Thymus (tissue), 11 donors: ENCODE measurements at regions not wholly inside any gene's neighbourhood (a gene's known extent, or its start where the extent isn't known, plus 50 kb on each side); places are given as distances from the start of the nearest gene placed in this dataset.

ENCODE experiments used
- DNase-seq, 9 donors: peaks; one replicate each; pipeline ENCODE4 v3.0.0-alpha.2; 2013; ENCODE audit warnings: low spot score in 9 of 9, low read depth in 6 of 9, missing footprints in 1 of 9
- H3K27ac ChIP-seq, 2 donors: one replicate each; pipeline ENCODE4 v1.5.1; 2013; ENCODE audit warnings: control low read depth in 1 of 2, low read depth in 1 of 2, low read length in 1 of 2, mild to moderate bottlenecking in 1 of 2, moderate library complexity in 1 of 2
- H3K27me3 ChIP-seq, 2 donors: one replicate each; pipeline ENCODE4 v1.5.1; 2013; ENCODE audit warnings: low read length in 1 of 2; ENCODE audit not compliant: control insufficient read depth in 2 of 2, insufficient read depth in 1 of 2
- H3K36me3 ChIP-seq, 2 donors: one replicate each; pipeline ENCODE4 v1.5.1; 2013; ENCODE audit warnings: low read length in 1 of 2, mild to moderate bottlenecking in 1 of 2, moderate library complexity in 1 of 2; ENCODE audit not compliant: control insufficient read depth in 2 of 2, insufficient read depth in 2 of 2
- H3K4me1 ChIP-seq, 2 donors: one replicate each; pipeline ENCODE4 v1.5.1; 2013; ENCODE audit warnings: low read length in 2 of 2; ENCODE audit not compliant: control insufficient read depth in 2 of 2, insufficient read depth in 2 of 2
- H3K4me3 ChIP-seq, 2 donors: one replicate each; pipeline ENCODE4 v1.5.1; 2013; ENCODE audit warnings: low read length in 2 of 2, control low read depth in 1 of 2, mild to moderate bottlenecking in 1 of 2
- H3K9me3 ChIP-seq, 2 donors: one replicate each; pipeline ENCODE4 v1.5.1; 2013; ENCODE audit warnings: low read length in 1 of 2, mild to moderate bottlenecking in 1 of 2; ENCODE audit not compliant: control insufficient read depth in 2 of 2, insufficient read depth in 1 of 2
- WGBS: extraction: QIAGEN DNeasy Blood & Tissue Kit; methylation state at CpG from one replicate; pipeline ENCODE4 v1.1.7; 2013; 5-methylcytosine and 5-hydroxymethylcytosine counted together
- donor health status: healthy.

- Histone ChIP-seq H3K9me3 (no peaks in the 10 kb centered on the region), H3K4me3 (no peak overlapping the region), H3K36me3 (no peaks in the 10 kb centered on the region), H3K27me3 (no peaks in the 10 kb centered on the region), H3K27ac (no peak overlapping the region), H3K4me1 (peaks cover 0 to 19% of the 10 kb centered on the region in 2 donors)
- DNase-seq = no peak
- 95% methylated on average over 16 of the region's 16 CpGs for WGBS
Observed at GRCh38 chr10:124339119-124340032, 79.3 kb downstream of the OAT start.

DNA sequence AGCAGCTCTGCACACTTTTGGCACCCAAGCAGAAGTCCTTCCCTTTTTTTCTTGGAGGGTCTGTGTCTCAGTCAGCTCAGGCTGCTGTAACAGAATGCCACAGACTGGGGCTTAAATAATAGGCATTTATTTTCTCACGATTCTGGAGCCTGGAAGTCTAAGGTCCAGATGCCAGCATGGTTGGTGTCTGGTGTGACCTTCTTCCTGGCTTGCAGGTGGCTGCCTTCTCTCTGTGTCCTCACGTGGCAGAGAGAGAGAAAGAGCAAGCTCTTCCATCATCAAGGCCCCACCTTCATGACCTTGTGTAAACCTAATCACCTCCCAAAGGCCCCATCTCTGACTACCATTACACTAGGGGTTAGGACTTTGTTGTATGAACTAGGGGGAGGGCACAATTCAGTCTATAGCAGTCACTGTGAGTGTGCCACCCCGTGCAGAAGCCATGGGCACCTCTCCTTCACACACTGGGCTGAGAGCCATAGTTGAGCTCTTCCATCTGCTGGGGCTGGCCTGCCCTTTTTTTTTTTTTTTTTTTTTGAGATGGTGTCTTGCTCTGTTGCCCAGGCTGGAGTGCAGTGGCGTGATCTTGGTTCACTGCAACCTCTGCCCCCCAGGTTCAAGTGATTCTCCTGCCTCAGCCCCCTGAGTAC is 80.3 kb downstream of the OAT start:
- H3K4me1 ChIP-seq = peaks cover 0 to 19% of the 10 kb centered on the region in 2 donors
- no peaks in the 10 kb centered on the region for H3K9me3 ChIP-seq
- no peak overlapping the region for H3K27ac ChIP-seq
- DNase-seq = no peak
- H3K36me3 ChIP-seq = no peaks in the 10 kb centered on the region
- H3K27me3 ChIP-seq = no peaks in the 10 kb centered on the region
- H3K4me3 ChIP-seq = no peak overlapping the region
- WGBS = 82% methylated on average over 4 of the region's 4 CpGs

- H3K36me3 ChIP-seq = no peaks in the 10 kb centered on the region
- WGBS = 49% methylated on average over 2 of the region's 2 CpGs
- peaks cover 0 to 14% of the 10 kb centered on the region in 2 donors for H3K4me1 ChIP-seq
- no peak overlapping the region for H3K4me3 ChIP-seq
- no peaks in the 10 kb centered on the region for H3K9me3 ChIP-seq
- no peak overlapping the region for H3K27ac ChIP-seq
- H3K27me3 ChIP-seq = no peaks in the 10 kb centered on the region
- DNase-seq = no peak
Observed at GRCh38 chr10:124336186-124336585, 82.5 kb downstream of the OAT start.

GRCh38 chr10:124333931-124334330 is 84.8 kb downstream of the OAT start:
- Histone ChIP-seq H3K9me3 (no peaks in the 10 kb centered on the region), H3K27ac (no peak overlapping the region), H3K4me1 (no peaks in the 10 kb centered on the region), H3K27me3 (no peaks in the 10 kb centered on the region), H3K4me3 (no peak overlapping the region), H3K36me3 (no peaks in the 10 kb centered on the region)
- WGBS = 97% methylated on average over 1 of the region's 1 CpG
- DNase-seq = no peak

- H3K9me3 ChIP-seq = no peaks in the 10 kb centered on the region
- H3K27me3 ChIP-seq = no peaks in the 10 kb centered on the region
- no peak for DNase-seq
- no peaks in the 10 kb centered on the region for H3K36me3 ChIP-seq
- H3K27ac ChIP-seq = no peak overlapping the region
- no peak overlapping the region for H3K4me3 ChIP-seq
- no peaks in the 10 kb centered on the region for H3K4me1 ChIP-seq
- WGBS = 91% methylated on average over 1 of the region's 1 CpG
Observed at GRCh38 chr10:124332426-124332825, 86.3 kb downstream of the OAT start.

DNA sequence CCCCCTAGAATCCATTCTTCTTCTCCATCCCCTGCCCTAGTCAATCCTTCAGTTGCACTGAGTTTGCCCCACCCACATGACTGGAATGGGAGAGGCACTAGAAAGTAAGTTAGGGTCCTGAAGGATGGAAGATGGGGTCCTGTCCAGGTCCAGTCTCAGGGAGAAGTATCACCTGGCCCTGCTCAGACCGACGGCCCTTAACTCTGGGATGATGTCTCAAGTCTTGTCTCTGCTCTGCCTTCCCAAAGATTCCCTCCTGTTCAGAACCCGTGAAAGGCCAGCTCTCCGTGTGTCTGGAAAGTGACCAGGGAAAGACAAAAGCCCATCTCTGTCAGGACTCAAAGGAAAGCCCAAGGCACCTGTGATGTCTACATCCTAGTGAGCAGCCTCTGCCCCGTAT is 88.8 kb downstream of the OAT start:
- Histone ChIP-seq H3K9me3 (no peaks in the 10 kb centered on the region), H3K4me3 (no peak overlapping the region), H3K27me3 (no peaks in the 10 kb centered on the region), H3K36me3 (no peaks in the 10 kb centered on the region), H3K4me1 (no peaks in the 10 kb centered on the region), H3K27ac (no peak overlapping the region)
- WGBS = 80% methylated on average over 5 of the region's 5 CpGs
- DNase-seq = no peak

- no peaks in the 10 kb centered on the region for H3K27me3 ChIP-seq
- H3K36me3 ChIP-seq = no peaks in the 10 kb centered on the region
- no peaks in the 10 kb centered on the region for H3K9me3 ChIP-seq
- H3K4me1 ChIP-seq = no peaks in the 10 kb centered on the region
- no peak overlapping the region for H3K27ac ChIP-seq
- no peak for DNase-seq
- no peak overlapping the region for H3K4me3 ChIP-seq
- 95% methylated on average over 1 of the region's 1 CpG for WGBS
Observed at GRCh38 chr10:124329362-124329761, 89.4 kb downstream of the OAT start.

GRCh38 chr10:124328477-124329220 is 90.1 kb downstream of the OAT start:
- H3K36me3 ChIP-seq = no peaks in the 10 kb centered on the region
- DNase-seq = no peak
- 86% methylated on average over 10 of the region's 10 CpGs for WGBS
- H3K4me3 ChIP-seq = no peak overlapping the region
- H3K27me3 ChIP-seq = no peaks in the 10 kb centered on the region
- H3K4me1 ChIP-seq = no peaks in the 10 kb centered on the region
- H3K27ac ChIP-seq = no peak overlapping the region
- no peaks in the 10 kb centered on the region for H3K9me3 ChIP-seq
